GM12878 (cell line): ENCODE measurements at regions not wholly inside any gene's neighbourhood (a gene's known extent, or its start where the extent isn't known, plus 50 kb on each side); places are given as distances from the start of the nearest gene placed in this dataset.

Source experiments
- ATAC-seq: fragments of 200-7000 bp; cut with Tn5 transposase; 3 replicates; pipeline ENCODE4 v1.9.1; 2020; ENCODE audit warnings: mild to moderate bottlenecking, moderate library complexity
- BruUV-seq: library from RNA; stranded (reverse); fragments of 400-500 nt; replicated peaks from 2 replicates; lab custom pipeline; 2021; lab: Mats Ljungman, UMichigan
- CTCF ChIA-PET: fragments of 300-600 bp; sonication (Branson Sonifier 250); formaldehyde crosslinking; extraction: SDS; loops from one replicate; lab custom pipeline; 2021; ENCODE audit warnings: inconsistent platforms; lab: Yijun Ruan, JAX
- POLR2A ChIA-PET: fragments of 350-600 bp; formaldehyde crosslinking; extraction: SDS; loops from one replicate; lab custom pipeline; 2021; ENCODE audit warnings: inconsistent platforms; lab: Charles Lee
- RAD21 ChIA-PET: fragments of 300-600 bp; sonication (Branson Sonifier 250); formaldehyde crosslinking; loops from one replicate; lab custom pipeline; 2023; ENCODE audit warnings: antibody characterized with exemption; ENCODE audit not compliant: unreplicated experiment; lab: Charles Lee
- SMC1A ChIA-PET: fragments of 300-600 bp; sonication (Branson Sonifier 250); formaldehyde crosslinking; loops from one replicate; lab custom pipeline; 2023; ENCODE audit not compliant: unreplicated experiment, uncharacterized antibody; lab: Charles Lee
- DNase-seq: peaks from one replicate; pipeline ENCODE4 v3.0.0-alpha.2; 2011; ENCODE audit warnings: low read depth, low spot score
- FAIRE-seq: peaks from 3 replicates; lab custom pipeline; 2011; peaks lifted over from hg19 to GRCh38; lab: Jason Lieb, UNC
- H2AFZ ChIP-seq: 2 replicates; pipeline ENCODE4 v1.6.0; 2011; ENCODE audit warnings: low read depth, low read length, control low read depth; ENCODE audit not compliant: control insufficient read depth
- H3K27ac ChIP-seq: 2 replicates; pipeline ENCODE4 v1.5.1; 2011; ENCODE audit warnings: control low read depth; ENCODE audit not compliant: control insufficient read depth, insufficient read depth
- H3K27me3 ChIP-seq, 2 experiments: replicated peaks in 1 of 2; 2 replicates each; pipeline versions ENCODE4 v1.6.0 to v1.6.1; 2011; ENCODE audit warnings: low read length in 1 of 2; ENCODE audit not compliant: control insufficient read depth in 2 of 2, insufficient read depth in 2 of 2
- H3K36me3 ChIP-seq, 2 experiments: 2 replicates each; pipeline ENCODE4 v1.5.1; 2011; ENCODE audit warnings: low read length in 1 of 2; ENCODE audit not compliant: control insufficient read depth in 2 of 2, insufficient read depth in 2 of 2
- H3K4me1 ChIP-seq: 2 replicates; pipeline ENCODE4 v1.6.1; 2011; ENCODE audit warnings: mild to moderate bottlenecking, low read length, moderate library complexity, mixed read lengths; ENCODE audit not compliant: control insufficient read depth, insufficient read depth
- H3K4me2 ChIP-seq: 2 replicates; pipeline ENCODE4 v1.6.0; 2011; ENCODE audit warnings: control low read depth; ENCODE audit not compliant: control insufficient read depth, insufficient read depth
- H3K4me3 ChIP-seq: fragments of 200-600 bp; sonication (generic); 2 replicates; pipeline ENCODE4 v1.5.1; 2016
- H3K79me2 ChIP-seq: 2 replicates; pipeline ENCODE4 v1.6.0; 2011; ENCODE audit warnings: low read length; ENCODE audit not compliant: control insufficient read depth, insufficient read depth
- H3K9ac ChIP-seq: 2 replicates; pipeline ENCODE4 v1.8.0; 2011; ENCODE audit warnings: low read length, control low read depth, mixed read lengths; ENCODE audit not compliant: control insufficient read depth, insufficient read depth
- H3K9me3 ChIP-seq: replicated peaks from 3 replicates; pipeline ENCODE4 v1.5.1; 2011; ENCODE audit warnings: mild to moderate bottlenecking, low read length; ENCODE audit not compliant: control insufficient read depth, insufficient read depth
- H4K20me1 ChIP-seq: 2 replicates; pipeline ENCODE4 v1.6.0; 2011; ENCODE audit not compliant: control insufficient read depth, insufficient read depth
- ASH2L ChIP-seq: fragments of 300-600, 200-600 bp; sonication (generic); IDR thresholded peaks from 2 replicates; pipeline ENCODE4 v1.6.1; 2017; ENCODE audit warnings: low read depth, mild to moderate bottlenecking, borderline replicate concordance
- ATF7 ChIP-seq: fragments of 450-650 bp; IDR thresholded peaks from 2 replicates; pipeline ENCODE4 v1.6.1; 2016; ENCODE audit warnings: low read depth, mild to moderate bottlenecking
- IKZF2 ChIP-seq, 2 experiments: fragments of 450-650 bp; IDR thresholded peaks; 2 replicates each; pipeline ENCODE4 v1.6.1; 2017; ENCODE audit warnings: mild to moderate bottlenecking in 2 of 2, moderate library complexity in 2 of 2
- MLLT1 ChIP-seq: fragments of 450-650 bp; IDR thresholded peaks from 2 replicates; pipeline ENCODE4 v1.6.1; 2016; ENCODE audit warnings: mild to moderate bottlenecking
- MYB ChIP-seq: fragments of 150-350 bp; IDR thresholded peaks from 2 replicates; pipeline ENCODE4 v1.6.1; 2014; ENCODE audit warnings: mild to moderate bottlenecking, low read depth, low read length, borderline replicate concordance
- PAX8 ChIP-seq: fragments of 450-650 bp; IDR thresholded peaks from 2 replicates; pipeline ENCODE4 v1.6.1; 2017; ENCODE audit warnings: mild to moderate bottlenecking, moderate library complexity
- PKNOX1 ChIP-seq: fragments of 450-650 bp; IDR thresholded peaks from 2 replicates; pipeline ENCODE4 v1.6.1; 2016; ENCODE audit warnings: mild to moderate bottlenecking
- TCF12 ChIP-seq: IDR thresholded peaks from 2 replicates; pipeline ENCODE4 v1.6.1; 2011; ENCODE audit warnings: low read depth, mild to moderate bottlenecking, low read length
- TCF3 ChIP-seq: IDR thresholded peaks from 2 replicates; pipeline ENCODE4 v1.6.1; 2012; ENCODE audit warnings: low read depth, mild to moderate bottlenecking, low read length, borderline replicate concordance; ENCODE audit not compliant: insufficient read depth
- ZNF687 ChIP-seq: fragments of 450-650 bp; IDR thresholded peaks from 2 replicates; pipeline ENCODE4 v1.6.1; 2017; ENCODE audit warnings: mild to moderate bottlenecking, moderate library complexity
- WGBS: methylation state at CpG from one replicate; pipeline ENCODE4 v1.1.6; 2016; ENCODE audit warnings: low lambda C conversion rate; ENCODE audit not compliant: insufficient replicate concordance, insufficient coverage; ENCODE audit errors: missing lambda C conversion rate; 5-methylcytosine and 5-hydroxymethylcytosine counted together
- in situ Hi-C: fragments of 300-500 bp; cut with MboI; formaldehyde crosslinking; loops from 9 replicates; pipeline ENCODE4 v1.14.3; 2018; ENCODE audit warnings: mixed read lengths
- intact Hi-C: fragments of 100-400 bp; cut with micrococcal nuclease; formaldehyde crosslinking; loops from one replicate; pipeline ENCODE4 v1.14.2; 2022; ENCODE audit not compliant: unreplicated experiment

GRCh38 chr14:104499784-104500760, 79.5 kb upstream of the C14orf180 start (continued):
- TF ChIP-seq MLLT1 (no peak), TCF3 (no peak), ZNF687 (no peak)

- no peaks in the 10 kb centered on the region for H3K9me3 ChIP-seq
- no peaks in the 10 kb centered on the region; a peak in 1 of 4 replicates for H3K27me3 ChIP-seq
- no peak for ATAC-seq
- SMC1A ChIA-PET: no interaction called here
- H3K36me3 ChIP-seq: no peaks in the 10 kb centered on the region
- in situ Hi-C loops (no loop called here), intact Hi-C loops (no loop called here)
- BruUV-seq: no TSS peak
- H3K79me2 ChIP-seq: no peaks in the 10 kb centered on the region
- H3K4me2 ChIP-seq: no peak overlapping the region
- FAIRE-seq: no peak
- H3K4me1 ChIP-seq: no peaks in the 10 kb centered on the region
- RAD21 ChIA-PET: no interaction called here
- WGBS: 4% methylated on average over 1 of the region's 1 CpG
- H4K20me1 ChIP-seq: no peaks in the 10 kb centered on the region
- no peak overlapping the region for H3K4me3 ChIP-seq
- H3K27ac ChIP-seq: no peak overlapping the region
- H2AFZ ChIP-seq: no peak overlapping the region
- POLR2A ChIA-PET: no interaction called here
- no peak for DNase-seq
- no peak overlapping the region for H3K9ac ChIP-seq
- CTCF ChIA-PET: no interaction called here
- TF ChIP-seq PAX8 (no peak), PKNOX1 (no peak), ASH2L (no peak), ATF7 (no peak), IKZF2 (IDR thresholded peaks at IDR 0.05) (no peak), TCF12 (no peak), MYB (no peak)
Measured at GRCh38 chr14:104502060-104502459, 77.5 kb upstream of the C14orf180 start.
